Stimulated activated CD8-positive, alpha-beta memory T cell treated with anti-CD3 and anti-CD28 coated beads, Interleukin-4, amount 100 ng/mL, for 4 hours (primary cell): ENCODE measurements at regions not wholly inside any gene's neighbourhood (a gene's known extent, or its start where the extent isn't known, plus 50 kb on each side); places are given as distances from the start of the nearest gene placed in this dataset.

Experiments used
- DNase-seq, 2 donors: peaks; one replicate each; pipeline ENCODE4 v3.0.0-alpha.2; 2020; ENCODE audit warnings: low read depth in 2 of 2, low spot score in 1 of 2

DNA sequence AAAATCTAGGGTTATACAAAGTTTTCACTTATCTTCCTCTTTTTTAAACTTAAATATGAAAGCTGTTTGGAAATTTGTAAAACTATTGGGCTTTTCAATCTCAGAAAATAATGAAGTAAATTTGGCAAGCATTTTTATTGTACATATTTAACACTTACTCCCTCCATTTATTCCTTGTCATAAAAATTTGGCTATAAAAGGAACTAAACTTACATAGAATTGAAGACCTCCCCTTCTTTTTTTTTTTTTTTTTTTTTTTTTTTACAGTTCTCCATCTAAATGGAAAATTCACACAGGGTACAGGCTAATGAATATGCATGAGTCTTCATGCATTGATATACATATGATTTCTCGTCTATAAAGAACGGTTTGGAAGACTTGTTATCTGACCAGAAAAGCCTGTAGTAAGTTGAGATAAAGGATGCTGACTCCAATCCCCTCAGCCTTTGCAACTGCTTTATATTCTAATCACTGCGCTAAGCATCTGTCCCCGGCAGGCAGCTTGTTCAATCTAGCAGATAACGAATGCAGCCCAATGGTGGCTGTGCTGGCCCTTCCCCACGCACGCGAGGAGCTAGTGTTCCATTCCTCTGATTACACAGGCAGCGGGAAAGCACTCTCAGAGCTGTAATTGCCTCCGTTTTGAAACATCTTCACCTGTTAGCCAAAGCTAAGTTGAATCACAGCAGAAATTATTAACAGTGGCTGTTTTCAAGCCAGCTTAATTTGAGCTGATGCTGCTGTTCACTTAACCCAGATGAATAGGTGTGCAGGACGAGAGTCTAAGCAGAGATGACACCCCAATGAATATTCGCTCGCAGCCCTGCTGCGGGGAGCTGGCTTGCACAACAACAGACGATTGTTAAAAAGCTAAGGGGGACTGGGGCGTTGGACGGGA, 453.8 kb upstream of the ZNF608 start:
- no peak for DNase-seq

GRCh38 chr5:125200866-125201373, 454.5 kb upstream of the ZNF608 start:
- no peak for DNase-seq

DNA sequence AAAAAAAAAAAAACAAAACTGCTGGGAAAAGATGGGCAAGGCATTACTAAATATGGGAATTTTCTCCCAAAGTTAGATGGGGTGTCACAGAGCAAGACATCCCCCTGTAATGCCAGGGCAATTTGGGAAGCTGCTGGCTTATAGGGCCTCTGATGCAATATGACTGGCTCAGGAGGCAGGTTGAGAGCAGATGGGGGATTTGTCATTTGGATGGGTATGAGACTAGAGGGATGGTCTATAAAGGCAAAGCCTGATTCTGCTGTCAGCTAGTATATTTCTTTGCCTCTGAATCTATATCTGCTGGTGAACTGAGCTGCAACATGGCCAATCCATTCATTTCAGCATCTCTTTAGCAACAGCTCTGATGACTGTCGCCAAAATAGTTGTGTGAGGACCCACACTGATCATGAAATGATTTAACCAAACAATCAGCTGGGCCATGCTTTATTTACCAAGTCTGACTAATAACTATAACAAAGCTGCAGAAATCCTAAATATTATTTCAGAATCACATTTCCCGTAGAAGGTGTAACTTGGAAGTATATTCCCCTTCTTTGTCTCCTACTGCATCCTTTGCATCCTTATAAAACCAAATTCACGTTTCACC, 455.1 kb upstream of the ZNF608 start:
- DNase-seq = no peak

GRCh38 chr5:125202353-125202752, 455.9 kb upstream of the ZNF608 start:
- no peak for DNase-seq

GRCh38 chr5:125202871-125203438, 456.5 kb upstream of the ZNF608 start:
- no peak for DNase-seq

DNA sequence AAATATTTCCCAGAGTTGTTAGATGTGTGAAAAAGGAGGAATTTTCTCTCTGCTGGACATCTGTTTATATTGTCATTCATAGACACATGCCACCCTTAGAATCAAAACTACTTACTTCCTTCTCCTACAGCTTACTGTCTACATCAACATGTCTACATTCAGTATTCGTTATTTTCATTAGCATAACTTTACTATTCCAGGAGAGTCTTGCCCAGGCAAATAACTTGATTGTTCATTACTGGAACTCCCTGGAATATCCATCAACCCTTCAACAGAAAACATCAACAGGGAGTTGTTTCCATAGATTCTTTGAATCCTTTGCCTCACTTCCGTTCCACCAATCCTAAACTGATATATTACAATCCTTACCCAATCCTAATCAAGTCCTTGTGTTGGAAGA, 457.5 kb upstream of the ZNF608 start:
- no peak for DNase-seq

DNA sequence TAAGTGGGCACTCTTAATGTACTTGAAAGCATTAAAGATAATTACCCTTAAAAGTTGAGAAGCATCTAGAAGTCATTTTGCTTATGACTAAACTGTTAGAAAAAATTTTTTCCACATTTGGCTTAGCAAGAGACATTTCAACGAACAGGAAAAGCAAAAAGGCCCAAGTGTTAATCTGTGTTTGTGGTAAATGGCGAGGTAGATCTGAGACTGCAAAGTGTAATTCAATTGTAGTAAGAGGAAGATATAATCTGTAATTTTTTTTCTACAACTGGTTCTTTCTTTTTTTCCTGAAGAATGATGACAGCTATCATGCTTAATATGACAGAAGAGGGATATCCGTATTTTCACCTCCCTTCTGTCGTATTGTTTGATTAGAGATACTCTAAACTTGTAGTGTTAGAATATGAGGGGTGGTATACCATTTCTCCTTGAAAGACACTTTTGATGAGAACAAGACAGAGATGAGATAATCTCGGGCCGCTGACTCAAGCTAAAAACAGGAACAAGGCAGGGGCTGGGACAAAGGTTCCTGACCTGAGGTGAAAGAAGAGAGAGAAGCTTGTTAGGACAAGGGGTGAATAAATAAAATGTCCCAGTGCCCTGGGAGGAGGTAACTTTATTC, 459.3 kb upstream of the ZNF608 start:
- no peak for DNase-seq

GRCh38 chr5:125207856-125208255, 461.4 kb upstream of the ZNF608 start:
- DNase-seq = no peak

DNA sequence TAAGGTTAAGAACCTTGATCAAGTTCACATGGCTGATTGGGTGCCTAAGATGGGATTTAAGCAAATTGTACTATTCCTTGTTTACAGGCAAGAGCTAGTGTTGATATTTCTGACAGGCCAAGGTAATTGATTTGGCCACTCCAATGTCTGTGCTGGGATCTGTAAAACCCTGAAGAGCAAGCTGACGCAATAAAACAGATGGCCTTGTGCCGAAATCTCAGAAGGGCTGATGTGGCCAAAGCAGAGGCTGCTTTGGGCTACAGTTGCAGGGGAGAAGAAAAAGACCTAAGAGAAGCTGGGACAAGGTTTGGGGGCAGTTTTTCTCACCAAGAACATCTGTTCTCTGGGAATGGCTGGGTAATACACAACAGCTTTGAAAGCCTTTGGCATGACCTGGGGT, 463.2 kb upstream of the ZNF608 start:
- DNase-seq = no peak

DNA sequence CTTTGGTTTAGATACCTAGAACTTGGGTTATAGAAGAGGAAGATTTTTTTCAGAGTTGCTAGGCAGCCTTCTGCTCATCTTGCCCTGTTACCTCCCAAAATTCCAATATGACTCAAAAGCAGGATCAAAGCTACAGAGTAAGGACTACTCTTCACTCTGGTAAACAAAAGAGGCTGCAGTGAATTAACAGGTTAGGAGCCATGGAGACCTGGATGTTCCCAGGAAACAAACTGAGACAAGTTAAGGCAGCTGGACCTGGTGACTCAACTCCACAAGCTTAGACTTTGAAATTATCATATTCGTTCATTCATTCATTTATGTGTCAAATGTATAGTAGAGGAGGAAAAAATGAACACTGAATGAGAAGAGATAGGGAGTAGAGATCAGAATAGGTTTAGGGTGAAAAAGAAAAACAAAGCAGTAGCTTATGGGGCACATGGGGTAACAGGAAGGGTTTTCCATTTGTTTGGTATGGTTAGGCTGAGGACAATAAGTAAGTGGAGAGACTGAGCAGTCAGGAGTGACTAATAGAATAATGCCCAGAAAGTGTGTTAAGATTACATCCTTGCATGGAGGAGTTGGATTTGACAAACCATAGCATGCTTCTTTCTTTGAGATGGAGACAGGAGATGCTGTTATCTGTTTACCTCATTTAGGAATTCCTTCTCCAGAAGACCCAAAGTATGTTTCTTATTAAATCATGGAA, 464.0 kb upstream of the ZNF608 start:
- no peak for DNase-seq

DNA sequence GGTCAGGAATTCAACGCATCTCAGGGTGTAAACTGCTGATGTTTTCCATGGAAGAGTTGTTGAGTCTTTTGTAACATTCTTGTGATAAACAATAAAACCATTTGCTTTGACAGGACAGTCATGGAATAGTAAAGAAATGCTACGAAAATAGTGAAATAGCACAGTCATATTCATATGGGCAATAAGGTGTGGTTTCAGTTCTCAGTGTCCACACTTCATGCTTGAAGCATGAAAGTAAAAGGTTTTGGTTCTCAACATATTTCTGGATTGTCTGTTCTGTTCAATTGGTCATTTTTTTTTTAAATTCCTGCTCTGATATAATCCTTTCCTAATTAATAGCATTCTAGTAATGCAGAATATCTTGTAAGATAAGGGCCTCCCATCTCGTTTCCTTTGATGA, 467.6 kb upstream of the ZNF608 start:
- DNase-seq = no peak

DNA sequence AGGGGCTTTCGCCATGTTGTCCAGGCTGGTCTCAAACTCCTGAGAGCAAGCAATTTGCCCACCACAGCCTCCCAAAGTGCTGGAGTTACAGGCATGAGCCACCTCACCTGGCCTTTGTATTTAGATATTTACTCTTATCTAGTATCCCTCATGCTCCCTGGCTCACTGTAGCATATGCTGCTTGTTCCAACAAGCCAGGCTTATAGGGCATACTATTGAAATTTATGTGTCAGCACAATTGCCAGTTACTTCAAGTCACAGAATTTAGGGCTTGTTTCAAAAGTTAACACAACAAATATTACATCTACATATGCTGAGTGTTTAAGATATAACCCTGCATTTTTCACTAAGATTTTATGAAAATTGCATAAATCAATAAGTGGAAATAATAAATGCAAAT, 469.2 kb upstream of the ZNF608 start:
- no peak for DNase-seq

DNA sequence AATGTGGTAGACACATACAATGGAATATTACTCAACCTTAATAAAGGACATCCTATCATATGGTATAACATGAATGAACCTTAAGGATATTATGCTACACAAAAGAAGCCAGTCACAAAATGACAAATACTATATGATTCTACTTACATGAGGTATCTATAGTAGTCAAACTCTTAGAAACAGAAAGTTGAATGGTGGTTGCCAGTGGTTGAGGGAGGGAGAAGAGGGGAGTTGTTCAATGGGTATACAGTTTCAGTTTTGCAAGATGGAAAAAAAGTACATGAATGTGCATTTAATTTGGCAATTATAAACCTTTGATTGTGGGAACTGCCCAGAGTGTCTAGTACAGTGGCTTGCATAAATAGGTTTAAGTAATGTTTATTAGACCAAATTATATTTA, 473.3 kb upstream of the ZNF608 start:
- DNase-seq = no peak

DNA sequence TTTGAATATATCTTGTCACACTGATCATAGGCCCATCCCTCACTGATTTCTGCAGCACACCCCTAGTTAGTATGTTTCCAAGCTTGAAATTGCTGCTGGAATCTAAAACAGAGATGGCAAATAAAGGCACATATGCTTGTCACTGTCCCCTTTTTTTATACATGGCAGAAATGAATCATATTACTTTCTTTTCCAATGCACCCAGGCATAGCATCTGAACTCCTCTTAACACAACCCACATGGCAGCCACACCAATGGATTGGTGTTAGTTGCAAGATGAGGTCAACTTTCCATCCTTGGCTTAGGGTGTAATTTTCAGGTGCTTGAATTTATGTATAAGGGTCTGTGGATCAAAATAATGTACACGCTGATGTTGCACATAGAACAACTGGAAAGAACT, 473.8 kb upstream of the ZNF608 start:
- DNase-seq = no peak

DNA sequence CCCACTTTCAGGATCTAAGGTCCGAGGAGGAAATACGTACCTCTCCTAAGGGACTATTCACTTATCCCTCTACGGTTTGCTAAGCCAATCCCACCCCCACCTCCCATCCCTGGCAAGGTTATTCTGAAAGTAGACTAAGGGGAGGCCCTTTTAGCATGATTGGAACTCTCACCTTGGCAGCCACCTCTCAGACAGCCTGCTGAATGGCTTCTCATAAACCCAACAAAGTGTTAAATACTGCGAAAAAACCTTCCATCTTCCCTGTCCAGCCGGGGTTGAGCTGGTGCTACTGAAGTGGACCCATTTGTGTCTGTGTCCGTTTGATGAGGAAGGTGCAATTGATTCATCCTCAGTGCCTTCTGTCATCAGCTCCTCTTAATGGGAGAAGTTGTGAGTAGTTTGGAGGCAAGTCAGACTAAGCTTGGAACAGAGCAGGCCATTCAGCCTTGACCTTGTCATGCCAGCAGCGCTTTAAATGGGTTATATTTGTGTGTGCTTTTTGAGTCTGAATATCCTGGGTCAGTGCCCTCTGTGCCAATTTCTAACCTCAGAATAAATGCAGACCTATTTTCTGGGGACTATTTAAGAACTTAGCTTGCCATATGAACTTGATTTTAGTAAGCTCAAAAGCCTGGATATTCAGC, 476.3 kb upstream of the ZNF608 start:
- DNase-seq = no peak

DNA sequence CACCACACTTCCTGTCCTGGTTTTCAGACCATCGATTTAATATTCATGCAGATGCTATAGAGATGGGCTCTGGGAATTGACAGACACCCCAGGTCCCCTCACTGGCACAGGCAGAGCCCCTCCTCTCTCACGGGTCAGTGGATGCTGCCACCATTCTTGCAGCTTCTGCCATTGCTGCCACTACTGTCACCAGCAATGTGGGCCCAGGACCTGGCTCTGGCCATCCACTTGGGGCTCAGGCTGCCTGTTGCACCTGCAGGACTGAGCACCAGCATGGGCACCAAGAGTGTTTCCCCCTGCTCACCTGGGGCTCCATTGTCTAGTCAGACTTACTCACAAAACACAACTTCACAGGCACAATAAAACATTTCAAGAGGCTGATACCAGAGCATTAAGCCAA, 479.0 kb upstream of the ZNF608 start:
- DNase-seq = no peak

DNA sequence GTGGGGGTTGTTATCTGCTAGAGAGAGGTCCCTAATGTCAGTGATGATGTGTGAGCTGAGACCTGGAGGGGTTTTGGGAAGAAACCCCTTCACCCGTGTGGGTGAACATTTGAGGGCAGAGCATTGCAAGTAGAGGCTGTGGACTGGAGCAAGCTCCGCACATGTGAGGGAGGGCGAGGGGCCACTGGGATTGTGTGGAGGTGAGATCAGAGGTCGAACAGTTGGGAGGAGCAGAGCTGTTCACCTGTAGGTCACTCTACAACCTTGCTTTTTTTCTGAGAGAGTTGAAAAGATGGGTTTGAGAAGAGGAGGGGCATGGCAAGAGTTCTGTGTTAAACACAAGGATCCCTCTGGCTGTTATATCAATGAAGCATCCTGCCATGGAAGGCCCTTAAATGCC, 480.4 kb upstream of the ZNF608 start:
- no peak for DNase-seq

DNA sequence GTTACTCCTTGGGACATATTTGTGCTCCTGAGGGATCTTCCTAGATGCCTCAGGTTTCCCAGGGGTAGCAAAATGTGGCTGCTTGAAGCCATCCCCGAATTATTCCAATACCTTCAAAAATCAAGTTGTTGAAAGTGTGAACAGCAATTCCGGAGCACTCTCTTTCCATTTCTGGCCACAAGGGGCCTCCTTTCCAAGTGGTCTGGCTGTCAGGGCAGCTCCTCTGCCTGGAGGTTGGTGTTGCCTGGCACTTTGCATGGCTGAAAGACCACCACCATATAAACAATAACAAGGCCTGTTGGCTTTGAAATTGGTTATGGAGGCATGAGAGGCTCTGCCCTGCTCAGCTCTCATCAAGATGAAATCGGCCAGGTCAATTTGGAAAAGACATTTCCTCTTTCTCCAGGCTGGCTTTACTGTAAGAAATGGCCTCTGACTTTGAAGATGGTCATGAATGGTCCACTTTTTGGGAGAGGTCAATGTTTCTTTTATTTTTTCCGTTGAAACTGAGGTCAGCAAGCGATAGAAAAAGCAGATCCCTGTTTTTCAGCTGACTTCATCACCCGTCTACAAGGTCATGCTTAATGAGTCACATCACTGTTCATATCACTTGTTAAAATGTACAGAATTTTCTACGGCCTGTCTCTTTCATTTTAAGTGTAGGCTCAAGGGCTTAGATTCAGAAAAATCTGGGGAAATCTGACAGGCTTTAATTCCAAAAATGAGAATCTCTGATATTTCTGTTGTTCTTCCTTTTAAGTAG, 481.1 kb upstream of the ZNF608 start:
- DNase-seq = no peak

DNA sequence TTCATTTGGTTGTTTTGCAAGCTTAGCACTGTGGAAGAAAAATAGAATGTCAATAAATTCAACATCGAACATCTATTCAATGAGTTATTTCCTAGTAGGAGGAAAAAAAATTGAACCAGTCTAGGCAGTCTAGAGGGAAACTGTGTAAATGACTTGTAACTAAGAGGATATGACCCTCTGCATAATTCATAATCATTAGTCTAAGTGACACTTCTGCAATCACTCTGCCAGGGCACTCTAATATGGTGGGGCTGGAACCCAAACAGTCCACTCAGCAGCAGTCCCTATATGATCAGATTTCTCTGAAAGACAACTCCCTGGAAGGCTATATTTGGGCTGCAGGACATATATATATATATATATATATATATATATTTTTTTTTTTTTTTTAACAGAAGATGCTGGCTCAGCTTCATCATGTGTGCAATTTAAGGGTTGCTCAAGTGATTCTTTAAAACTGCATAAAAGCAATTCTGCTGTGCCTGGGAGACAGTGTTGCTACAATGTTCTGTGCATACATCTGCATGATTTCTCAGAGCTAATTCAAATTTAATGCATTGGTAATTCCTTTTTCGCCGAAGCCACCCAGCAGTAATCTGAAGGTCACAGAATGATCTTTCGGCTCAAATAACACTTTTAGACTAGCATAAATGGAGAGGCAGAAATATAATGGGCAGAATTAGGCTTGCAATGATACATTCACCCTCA, 482.1 kb upstream of the ZNF608 start:
- DNase-seq = no peak
